GM12878 (cell line): ENCODE measurements at regions not wholly inside any gene's neighbourhood (a gene's known extent, or its start where the extent isn't known, plus 50 kb on each side); places are given as distances from the start of the nearest gene placed in this dataset.

Experiments used
- ATAC-seq: fragments of 200-7000 bp; cut with Tn5 transposase; 3 replicates; pipeline ENCODE4 v1.9.1; 2020; ENCODE audit warnings: mild to moderate bottlenecking, moderate library complexity
- BruUV-seq: library from RNA; stranded (reverse); fragments of 400-500 nt; replicated peaks from 2 replicates; lab custom pipeline; 2021; lab: Mats Ljungman, UMichigan
- CTCF ChIA-PET: fragments of 300-600 bp; sonication (Branson Sonifier 250); formaldehyde crosslinking; extraction: SDS; loops from one replicate; lab custom pipeline; 2021; ENCODE audit warnings: inconsistent platforms; lab: Yijun Ruan, JAX
- POLR2A ChIA-PET: fragments of 350-600 bp; formaldehyde crosslinking; extraction: SDS; loops from one replicate; lab custom pipeline; 2021; ENCODE audit warnings: inconsistent platforms; lab: Charles Lee
- RAD21 ChIA-PET: fragments of 300-600 bp; sonication (Branson Sonifier 250); formaldehyde crosslinking; loops from one replicate; lab custom pipeline; 2023; ENCODE audit warnings: antibody characterized with exemption; ENCODE audit not compliant: unreplicated experiment; lab: Charles Lee
- SMC1A ChIA-PET: fragments of 300-600 bp; sonication (Branson Sonifier 250); formaldehyde crosslinking; loops from one replicate; lab custom pipeline; 2023; ENCODE audit not compliant: unreplicated experiment, uncharacterized antibody; lab: Charles Lee
- DNase-seq: peaks from one replicate; pipeline ENCODE4 v3.0.0-alpha.2; 2011; ENCODE audit warnings: low read depth, low spot score
- FAIRE-seq: peaks from 3 replicates; lab custom pipeline; 2011; peaks lifted over from hg19 to GRCh38; lab: Jason Lieb, UNC
- H2AFZ ChIP-seq: 2 replicates; pipeline ENCODE4 v1.6.0; 2011; ENCODE audit warnings: low read depth, low read length, control low read depth; ENCODE audit not compliant: control insufficient read depth
- H3K27ac ChIP-seq: 2 replicates; pipeline ENCODE4 v1.5.1; 2011; ENCODE audit warnings: control low read depth; ENCODE audit not compliant: control insufficient read depth, insufficient read depth
- H3K27me3 ChIP-seq, 2 experiments: replicated peaks in 1 of 2; 2 replicates each; pipeline versions ENCODE4 v1.6.0 to v1.6.1; 2011; ENCODE audit warnings: low read length in 1 of 2; ENCODE audit not compliant: control insufficient read depth in 2 of 2, insufficient read depth in 2 of 2
- H3K36me3 ChIP-seq, 2 experiments: 2 replicates each; pipeline ENCODE4 v1.5.1; 2011; ENCODE audit warnings: low read length in 1 of 2; ENCODE audit not compliant: control insufficient read depth in 2 of 2, insufficient read depth in 2 of 2
- H3K4me1 ChIP-seq: 2 replicates; pipeline ENCODE4 v1.6.1; 2011; ENCODE audit warnings: mild to moderate bottlenecking, low read length, moderate library complexity, mixed read lengths; ENCODE audit not compliant: control insufficient read depth, insufficient read depth
- H3K4me2 ChIP-seq: 2 replicates; pipeline ENCODE4 v1.6.0; 2011; ENCODE audit warnings: control low read depth; ENCODE audit not compliant: control insufficient read depth, insufficient read depth
- H3K4me3 ChIP-seq: fragments of 200-600 bp; sonication (generic); 2 replicates; pipeline ENCODE4 v1.5.1; 2016
- H3K79me2 ChIP-seq: 2 replicates; pipeline ENCODE4 v1.6.0; 2011; ENCODE audit warnings: low read length; ENCODE audit not compliant: control insufficient read depth, insufficient read depth
- H3K9ac ChIP-seq: 2 replicates; pipeline ENCODE4 v1.8.0; 2011; ENCODE audit warnings: low read length, control low read depth, mixed read lengths; ENCODE audit not compliant: control insufficient read depth, insufficient read depth
- H3K9me3 ChIP-seq: replicated peaks from 3 replicates; pipeline ENCODE4 v1.5.1; 2011; ENCODE audit warnings: mild to moderate bottlenecking, low read length; ENCODE audit not compliant: control insufficient read depth, insufficient read depth
- H4K20me1 ChIP-seq: 2 replicates; pipeline ENCODE4 v1.6.0; 2011; ENCODE audit not compliant: control insufficient read depth, insufficient read depth
- CHD1 ChIP-seq: IDR thresholded peaks from 2 replicates; pipeline ENCODE4 v1.6.1; 2012; ENCODE audit warnings: low read depth, low read length, improper control_type of control experiment
- JUND ChIP-seq: IDR thresholded peaks from 2 replicates; pipeline ENCODE4 v1.6.1; 2012; ENCODE audit warnings: low read depth, mild to moderate bottlenecking, low read length, improper control_type of control experiment, moderate library complexity
- POU2F2 ChIP-seq: IDR thresholded peaks from 3 replicates; pipeline ENCODE4 v1.6.1; 2011; ENCODE audit warnings: low read depth, mild to moderate bottlenecking, low read length, borderline replicate concordance
- RAD21 ChIP-seq: IDR thresholded peaks from 2 replicates; pipeline ENCODE4 v1.6.1; 2011; ENCODE audit warnings: mild to moderate bottlenecking, low read depth, low read length, moderate library complexity; ENCODE audit not compliant: insufficient read depth
- SMAD5 ChIP-seq: IDR thresholded peaks from 2 replicates; pipeline ENCODE4 v1.6.1; 2016; ENCODE audit warnings: antibody characterized with exemption, low read depth
- SRF ChIP-seq, 2 experiments: IDR thresholded peaks; 2 replicates each; pipeline ENCODE4 v1.6.1; 2011; ENCODE audit warnings: low read depth in 2 of 2, low read length in 2 of 2, mild to moderate bottlenecking in 1 of 2, moderate library complexity in 1 of 2
- STAT1 ChIP-seq: fragments of 450-650 bp; conservative IDR thresholded peaks from 2 replicates; pipeline ENCODE4 v1.6.1; 2014; ENCODE audit warnings: antibody characterized with exemption, mild to moderate bottlenecking
- TCF12 ChIP-seq: IDR thresholded peaks from 2 replicates; pipeline ENCODE4 v1.6.1; 2011; ENCODE audit warnings: low read depth, mild to moderate bottlenecking, low read length
- whole genome bisulfite sequencing: methylation state at CpG from one replicate; pipeline ENCODE4 v1.1.6; 2016; ENCODE audit warnings: low lambda C conversion rate; ENCODE audit not compliant: insufficient replicate concordance, insufficient coverage; ENCODE audit errors: missing lambda C conversion rate; 5-methylcytosine and 5-hydroxymethylcytosine counted together
- in situ Hi-C: fragments of 300-500 bp; cut with MboI; formaldehyde crosslinking; loops from 9 replicates; pipeline ENCODE4 v1.14.3; 2018; ENCODE audit warnings: mixed read lengths
- intact Hi-C: fragments of 100-400 bp; cut with micrococcal nuclease; formaldehyde crosslinking; loops from one replicate; pipeline ENCODE4 v1.14.2; 2022; ENCODE audit not compliant: unreplicated experiment

DNA sequence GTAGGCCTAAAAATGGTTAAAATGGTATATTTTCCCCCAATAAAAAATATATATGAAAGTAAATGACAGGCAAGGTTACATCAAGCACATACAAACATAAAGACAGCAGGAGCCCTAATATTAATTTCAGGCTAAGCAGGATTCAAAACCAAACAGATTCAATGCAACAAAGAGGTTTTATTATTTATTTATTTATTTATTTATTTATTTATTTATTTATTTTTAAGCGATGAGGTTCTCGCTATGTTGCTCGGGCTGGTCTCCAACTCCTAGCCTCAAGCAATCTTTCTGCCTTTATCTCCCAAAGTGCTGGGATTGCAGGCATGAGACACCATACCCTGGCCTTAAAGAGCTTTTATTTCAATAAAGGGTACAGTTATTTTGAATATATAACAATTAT is 106.4 kb upstream of the SHB start:
- WGBS, result 67% methylated on average over 3 of the region's 3 CpGs
- H3K27ac ChIP-seq, result no peak overlapping the region
- no peak overlapping the region for H2AFZ ChIP-seq
- ATAC-seq, result no peak
- H3K79me2 ChIP-seq, result no peaks in the 10 kb centered on the region
- CTCF ChIA-PET, result interaction anchor here (1.0 to 1.4 kb wide), 3 partner anchors 10 to 38 kb away, joined by 3 to 4 read pairs (median 4); no protein-coding TSS in a partner anchor
- SMC1A ChIA-PET, result interaction anchor here (1.1 to 12.9 kb wide), 7 partner anchors 10 to 86 kb away, joined by 4 to 112 read pairs (median 5); no protein-coding TSS in a partner anchor
- RAD21 ChIA-PET, result interaction anchor here (0.7 kb wide), 1 partner anchor 51 kb away, joined by 3 read pairs; no protein-coding TSS in a partner anchor
- H3K4me1 ChIP-seq, result peaks cover 4% of the 10 kb centered on the region; the same call in 1 of the 2 replicates
- POLR2A ChIA-PET, result interaction anchor here (1.0 to 1.5 kb wide), 2 partner anchors 11 to 18 kb away, joined by 3 to 4 read pairs; no protein-coding TSS in a partner anchor
- no peaks in the 10 kb centered on the region for H4K20me1 ChIP-seq
- in situ Hi-C loops (no loop called here), intact Hi-C loops (no loop called here)
- no TSS peak for BruUV-seq
- H3K4me2 ChIP-seq, result no peak overlapping the region
- H3K27me3 ChIP-seq, result no peaks in the 10 kb centered on the region
- no peak for DNase-seq
- peaks cover 3% of the 10 kb centered on the region; the same call in 1 of the 3 replicates for H3K9me3 ChIP-seq
- TF ChIP-seq POU2F2, result no peak
- no peak for TF ChIP-seq JUND
- TF ChIP-seq TCF12, result no peak
- TF ChIP-seq SMAD5, result no peak
- TF ChIP-seq STAT1, result no peak
- no peak for TF ChIP-seq CHD1
- no peak for TF ChIP-seq RAD21
- H3K4me3 ChIP-seq, result no peak overlapping the region
- H3K36me3 ChIP-seq, result no peaks in the 10 kb centered on the region
- H3K9ac ChIP-seq, result no peak overlapping the region
- no peak for FAIRE-seq

DNA sequence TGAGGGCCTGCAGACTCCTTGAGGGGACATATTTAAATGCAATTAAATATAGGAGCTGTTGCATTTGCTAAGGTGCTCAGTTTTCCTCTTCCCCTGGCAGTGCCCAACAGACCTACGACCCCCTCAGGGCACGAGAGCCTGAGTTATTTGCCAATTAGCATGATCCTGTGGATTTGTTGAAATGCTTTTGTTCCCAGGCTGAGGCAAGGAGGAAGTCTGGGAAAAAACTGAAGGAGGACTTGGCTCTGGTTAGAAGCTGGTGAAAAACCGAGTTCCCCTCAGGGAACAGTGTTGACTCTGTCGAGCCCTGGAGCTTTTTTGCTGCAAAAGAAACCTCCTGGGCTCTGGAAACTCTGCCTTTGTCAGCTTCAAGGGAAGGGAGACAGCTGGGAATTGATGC is 103.6 kb upstream of the SHB start:
- no peak overlapping the region for H3K27ac ChIP-seq
- H3K4me1 ChIP-seq, result peaks cover 1% of the 10 kb centered on the region; the same call in 1 of the 2 replicates
- in situ Hi-C loops (no loop called here), intact Hi-C loops (no loop called here)
- H3K4me3 ChIP-seq, result no peak overlapping the region
- no peaks in the 10 kb centered on the region for H4K20me1 ChIP-seq
- TF ChIP-seq SRF (IDR thresholded peaks at IDR 0.05; ENCODE audit: low read depth in 2 of 2, low read length in 2 of 2), result no peak
- 0% methylated on average over 4 of the region's 4 CpGs for WGBS
- ATAC-seq (no peak), FAIRE-seq (no peak), DNase-seq (no peak)
- H3K9ac ChIP-seq, result no peak overlapping the region
- no peaks in the 10 kb centered on the region for H3K27me3 ChIP-seq
- H3K79me2 ChIP-seq, result no peaks in the 10 kb centered on the region
- POLR2A ChIA-PET, result interaction anchor here (0.5 to 1.5 kb wide), 2 partner anchors 8 to 88 kb away, joined by 3 read pairs; no protein-coding TSS in a partner anchor
- CTCF ChIA-PET, result interaction anchor here (0.9 to 5.9 kb wide), 4 partner anchors 8 to 84 kb away, joined by 3 to 30 read pairs (median 6); no protein-coding TSS in a partner anchor
- H3K4me2 ChIP-seq, result no peak overlapping the region
- H3K36me3 ChIP-seq, result no peaks in the 10 kb centered on the region
- SMC1A ChIA-PET, result interaction anchor here (0.7 to 2.0 kb wide), 7 partner anchors 11 to 46 kb away, joined by 3 to 6 read pairs (median 4); no protein-coding TSS in a partner anchor
- no peak overlapping the region for H2AFZ ChIP-seq
- BruUV-seq, result no TSS peak
- RAD21 ChIA-PET, result interaction anchor here (0.9 to 3.4 kb wide), 3 partner anchors 9 to 28 kb away, joined by 4 to 15 read pairs (median 4); no protein-coding TSS in a partner anchor
- H3K9me3 ChIP-seq, result peaks cover 9% of the 10 kb centered on the region; the same call in 2 of the 3 replicates
